SH-SY5Y (cell line): ENCODE measurements at regions not wholly inside any gene's neighbourhood (a gene's known extent, or its start where the extent isn't known, plus 50 kb on each side); places are given as distances from the start of the nearest gene placed in this dataset.

Experiments
- GATA2 ChIP-seq: IDR thresholded peaks from 2 replicates; pipeline ENCODE4 v1.6.1; 2011; ENCODE audit warnings: mild to moderate bottlenecking, low read depth, low read length
- GATA3 ChIP-seq: IDR thresholded peaks from 2 replicates; pipeline ENCODE4 v1.6.1; 2011; ENCODE audit warnings: low read depth, mild to moderate bottlenecking, low read length, moderate library complexity

GRCh38 chr5:87906962-87907361 lies 361.7 kb downstream of the TMEM161B start:
- TF ChIP-seq GATA3 (no peak), GATA2 (no peak)
